OCI-LY1 (cell line): ENCODE measurements at regions not wholly inside any gene's neighbourhood (a gene's known extent, or its start where the extent isn't known, plus 50 kb on each side); places are given as distances from the start of the nearest gene placed in this dataset.

Experiments used
- CTCF ChIP-seq: fragments of 200-600 bp; sonication (generic), shearing (Covaris generic); IDR thresholded peaks from 2 replicates; pipeline ENCODE4 v1.5.1; 2017; ENCODE audit warnings: mild to moderate bottlenecking, antibody characterized with exemption, low read length, moderate library complexity, mixed read lengths
- EZH2 ChIP-seq: fragments of 200-600 bp; sonication (generic), shearing (Covaris generic); IDR thresholded peaks from 2 replicates; pipeline ENCODE4 v1.8.0; 2017; ENCODE audit warnings: borderline replicate concordance, mixed run types, mild to moderate bottlenecking, antibody characterized with exemption, low read length, moderate library complexity, mixed read lengths

GRCh38 chr5:82355053-82355452 lies 76.9 kb upstream of the RPS23 start:
- no peak for TF ChIP-seq CTCF
- no peak for TF ChIP-seq EZH2
